Suprapubic skin (tissue), 4 donors: ENCODE measurements at regions not wholly inside any gene's neighbourhood (a gene's known extent, or its start where the extent isn't known, plus 50 kb on each side); places are given as distances from the start of the nearest gene placed in this dataset.

Source experiments
- DNase-seq, 2 donors: peaks; one replicate each; pipeline ENCODE4 v3.0.0-alpha.2; 2019; ENCODE audit warnings: low spot score in 2 of 2
- H3K27ac ChIP-seq: fragments of 200-600 bp; sonication (generic); one replicate; pipeline ENCODE4 v1.5.1; 2019
- H3K27me3 ChIP-seq: fragments of 200-600 bp; sonication (generic); one replicate; pipeline ENCODE4 v1.5.1; 2019
- H3K36me3 ChIP-seq: fragments of 200-600 bp; sonication (generic); one replicate; pipeline ENCODE4 v1.5.1; 2019
- H3K4me1 ChIP-seq: fragments of 200-600 bp; sonication (generic); one replicate; pipeline ENCODE4 v1.5.1; 2019
- H3K4me3 ChIP-seq: fragments of 200-600 bp; sonication (generic); one replicate; pipeline ENCODE4 v1.5.1; 2019; ENCODE audit warnings: mild to moderate bottlenecking
- H3K9me3 ChIP-seq: fragments of 200-600 bp; sonication (generic); one replicate; pipeline ENCODE4 v1.5.1; 2019
- CTCF ChIP-seq, 2 donors: fragments of 200-600 bp in 1 of 2; fragments of 450-650 bp in 1 of 2; sonication (generic) in 1 of 2; IDR thresholded peaks; one replicate each; pipeline ENCODE4 v1.5.1; 2016 to 2019; ENCODE audit warnings: antibody characterized with exemption in 2 of 2, mild to moderate bottlenecking in 1 of 2, moderate library complexity in 1 of 2
- EP300 ChIP-seq: sonication (generic); formaldehyde crosslinking; IDR thresholded peaks from one replicate; pipeline ENCODE4 v1.6.1; 2017; ENCODE audit warnings: antibody characterized with exemption
- POLR2A ChIP-seq, 2 donors: fragments of 450-650 bp; IDR thresholded peaks; one replicate each; pipeline ENCODE4 v1.6.1; 2017; ENCODE audit warnings: antibody characterized with exemption in 2 of 2, mild to moderate bottlenecking in 2 of 2, moderate library complexity in 2 of 2
- POLR2AphosphoS5 ChIP-seq, 3 donors: sonication (generic); formaldehyde crosslinking; IDR thresholded peaks; one replicate each; pipeline ENCODE4 v1.6.1; 2017; ENCODE audit warnings: antibody characterized with exemption in 3 of 3
- WGBS: methylation state at CpG from one replicate; pipeline ENCODE4 v1.1.5; 2018; 5-methylcytosine and 5-hydroxymethylcytosine counted together

- Histone ChIP-seq H3K27ac (no peak overlapping the region), H3K36me3 (no peaks in the 10 kb centered on the region), H3K4me3 (no peak overlapping the region), H3K27me3 (no peaks in the 10 kb centered on the region), H3K4me1 (peaks cover 26% of the 10 kb centered on the region), H3K9me3 (no peaks in the 10 kb centered on the region)
- TF ChIP-seq CTCF (IDR thresholded peaks at IDR 0.05) = no peak
- no peak for TF ChIP-seq POLR2AphosphoS5 (IDR thresholded peaks at IDR 0.05)
- TF ChIP-seq POLR2A (IDR thresholded peaks at IDR 0.05) = no peak
- no peak for TF ChIP-seq EP300
- WGBS = 74% methylated on average over 5 of the region's 5 CpGs
- no peak for DNase-seq
Observed at GRCh38 chr3:187947927-187948682, 202.8 kb upstream of the BCL6 start.

GRCh38 chr3:187949093-187949820 is 204.0 kb upstream of the BCL6 start:
- TF ChIP-seq POLR2A (IDR thresholded peaks at IDR 0.05) (no peak), POLR2AphosphoS5 (IDR thresholded peaks at IDR 0.05) (no peak), EP300 (no peak)
- 87% methylated on average over 3 of the region's 4 CpGs for WGBS

GRCh38 chr3:187950671-187951070 is 203.3 kb upstream of the LPP start:
- H3K9me3 ChIP-seq = no peaks in the 10 kb centered on the region
- DNase-seq = no peak
- TF ChIP-seq CTCF (IDR thresholded peaks at IDR 0.05) (no peak), EP300 (no peak), POLR2AphosphoS5 (IDR thresholded peaks at IDR 0.05) (no peak), POLR2A (IDR thresholded peaks at IDR 0.05) (no peak)
- H3K4me1 ChIP-seq = peaks cover 20% of the 10 kb centered on the region
- H3K4me3 ChIP-seq = no peak overlapping the region
- WGBS = 94% methylated on average over 4 of the region's 4 CpGs
- no peaks in the 10 kb centered on the region for H3K27me3 ChIP-seq
- no peak overlapping the region for H3K27ac ChIP-seq
- no peaks in the 10 kb centered on the region for H3K36me3 ChIP-seq

More at GRCh38 chr3:187949093-187949820, 204.0 kb upstream of the BCL6 start:
- DNase-seq = no peak
- H3K27me3 ChIP-seq = no peaks in the 10 kb centered on the region
- no peak overlapping the region for H3K4me3 ChIP-seq
- no peak overlapping the region for H3K27ac ChIP-seq
- no peaks in the 10 kb centered on the region for H3K36me3 ChIP-seq
- no peaks in the 10 kb centered on the region for H3K9me3 ChIP-seq
- peaks cover 18% of the 10 kb centered on the region for H3K4me1 ChIP-seq

- TF ChIP-seq POLR2AphosphoS5 (IDR thresholded peaks at IDR 0.05) (no peak), EP300 (no peak), POLR2A (IDR thresholded peaks at IDR 0.05) (no peak), CTCF (IDR thresholded peaks at IDR 0.05) (no peak)
- no peak overlapping the region for H3K4me3 ChIP-seq
- DNase-seq = no peak
- no peaks in the 10 kb centered on the region for H3K27me3 ChIP-seq
- no peaks in the 10 kb centered on the region for H3K36me3 ChIP-seq
- H3K4me1 ChIP-seq = peaks cover 21% of the 10 kb centered on the region
- WGBS = 22% methylated on average over 1 of the region's 1 CpG
- H3K9me3 ChIP-seq = no peaks in the 10 kb centered on the region
- H3K27ac ChIP-seq = no peak overlapping the region
Observed at GRCh38 chr3:187951452-187952190, 202.3 kb upstream of the LPP start.

- H3K27me3 ChIP-seq = no peaks in the 10 kb centered on the region
- H3K27ac ChIP-seq = no peak overlapping the region
- H3K9me3 ChIP-seq = no peaks in the 10 kb centered on the region
- H3K4me1 ChIP-seq = peaks cover 19% of the 10 kb centered on the region
- DNase-seq = no peak
- H3K36me3 ChIP-seq = no peaks in the 10 kb centered on the region
- no peak overlapping the region for H3K4me3 ChIP-seq
- WGBS = 75% methylated on average over 4 of the region's 4 CpGs
- TF ChIP-seq POLR2AphosphoS5 (IDR thresholded peaks at IDR 0.05) (no peak), CTCF (IDR thresholded peaks at IDR 0.05) (peak in 1 of 2 donors; percentile 12), POLR2A (IDR thresholded peaks at IDR 0.05) (no peak), EP300 (no peak)
Observed at GRCh38 chr3:187952849-187953248, 201.1 kb upstream of the LPP start.
